HepG2 (cell line): ENCODE measurements at regions not wholly inside any gene's neighbourhood (a gene's known extent, or its start where the extent isn't known, plus 50 kb on each side); places are given as distances from the start of the nearest gene placed in this dataset.

Source experiments
- ATF7 ChIP-seq, 2 experiments: fragments of 450-650 bp in 1 of 2; sonication (generic) in 1 of 2; formaldehyde crosslinking in 1 of 2; IDR thresholded peaks; 2 replicates each; pipeline versions ENCODE4 v1.4.0 to v1.6.1; 2016 to 2020; ENCODE audit warnings: antibody characterized with exemption in 1 of 2, mild to moderate bottlenecking in 1 of 2, missing genetic modification reagents in 1 of 2
- CEBPG ChIP-seq: IDR thresholded peaks from 2 replicates; pipeline ENCODE4 v1.6.1; 2016
- ETV5 ChIP-seq: IDR thresholded peaks from 2 replicates; pipeline ENCODE4 v1.6.1; 2018; ENCODE audit warnings: missing biosample characterization, missing genetic modification reagents, inconsistent platforms, borderline replicate concordance
- HMG20A ChIP-seq: IDR thresholded peaks from 2 replicates; pipeline ENCODE4 v1.6.1; 2016; ENCODE audit warnings: borderline replicate concordance
- HNRNPL ChIP-seq: fragments of 200-400 bp; formaldehyde crosslinking; IDR thresholded peaks from 2 replicates; pipeline ENCODE4 v1.6.1; 2017; ENCODE audit warnings: mild to moderate bottlenecking, low read depth, low read length
- IKZF1 ChIP-seq: fragments of 450-650 bp; IDR thresholded peaks from 2 replicates; pipeline ENCODE4 v1.7.1; 2016
- KAT8 ChIP-seq: IDR thresholded peaks from 2 replicates; pipeline ENCODE4 v1.6.1; 2016; ENCODE audit warnings: missing genetic modification reagents, missing compliant biosample characterization
- KDM3A ChIP-seq: IDR thresholded peaks from 2 replicates; pipeline ENCODE4 v1.6.1; 2018; ENCODE audit warnings: low read depth, missing compliant biosample characterization
- KLF16 ChIP-seq, 2 experiments: sonication (generic) in 1 of 2; formaldehyde crosslinking in 1 of 2; IDR thresholded peaks; 2 replicates each; pipeline versions ENCODE4 v1.6.1 to v1.8.0; 2016 to 2023; ENCODE audit warnings: missing genetic modification reagents in 2 of 2, missing compliant biosample characterization in 1 of 2
- NR3C1 ChIP-seq: sonication (generic); formaldehyde crosslinking; IDR thresholded peaks from 2 replicates; pipeline ENCODE4 v1.4.0; 2020; ENCODE audit warnings: missing genetic modification reagents
- PHF21A ChIP-seq: sonication (generic); formaldehyde crosslinking; IDR thresholded peaks from 2 replicates; pipeline ENCODE4 v1.5.0; 2020; ENCODE audit warnings: mild to moderate bottlenecking, missing genetic modification reagents
- PITX1 ChIP-seq: sonication (generic); formaldehyde crosslinking; IDR thresholded peaks from 2 replicates; pipeline ENCODE4 v1.5.1; 2020; ENCODE audit warnings: mild to moderate bottlenecking, missing genetic modification reagents
- SOX6 ChIP-seq, 2 experiments: fragments of 450-650 bp in 1 of 2; sonication (generic) in 1 of 2; formaldehyde crosslinking in 1 of 2; IDR thresholded peaks; 2 replicates each; pipeline versions ENCODE4 v1.4.0 to v1.6.1; 2017 to 2020; ENCODE audit warnings: antibody characterized with exemption in 1 of 2, mild to moderate bottlenecking in 1 of 2, missing genetic modification reagents in 1 of 2
- SP5 ChIP-seq: IDR thresholded peaks from 2 replicates; pipeline ENCODE4 v1.6.1; 2016; ENCODE audit warnings: low read depth, borderline replicate concordance
- TCF7 ChIP-seq: sonication (generic); IDR thresholded peaks from 2 replicates; pipeline ENCODE4 v1.6.1; 2016; ENCODE audit warnings: antibody characterized with exemption, low read depth
- TP53 ChIP-seq: sonication (generic); formaldehyde crosslinking; conservative IDR thresholded peaks from 2 replicates; pipeline ENCODE4 v1.4.0; 2020; ENCODE audit warnings: missing genetic modification reagents
- U2AF1 ChIP-seq: fragments of 200-400 bp; formaldehyde crosslinking; optimal IDR thresholded peaks from 2 replicates; pipeline ENCODE3; 2017; ENCODE audit warnings: mild to moderate bottlenecking, low read depth, low read length
- ZNF292 ChIP-seq: sonication (generic); formaldehyde crosslinking; IDR thresholded peaks from 2 replicates; pipeline ENCODE4 v1.8.1; 2022; ENCODE audit warnings: mild to moderate bottlenecking, low read depth, missing genetic modification reagents, borderline replicate concordance
- ZNF451 ChIP-seq: sonication (generic); formaldehyde crosslinking; IDR thresholded peaks from 2 replicates; pipeline ENCODE4 v1.5.0; 2020; ENCODE audit warnings: mild to moderate bottlenecking, missing genetic modification reagents
- ZNF589 ChIP-seq: sonication (generic); formaldehyde crosslinking; conservative IDR thresholded peaks from 2 replicates; pipeline ENCODE4 v1.8.0; 2022; ENCODE audit warnings: mild to moderate bottlenecking, moderate library complexity, missing genetic modification reagents
- ZNF616 ChIP-seq: sonication (generic); formaldehyde crosslinking; IDR thresholded peaks from 2 replicates; pipeline ENCODE4 v1.5.0; 2020; ENCODE audit warnings: low read depth, mild to moderate bottlenecking, missing genetic modification reagents
- ZNF678 ChIP-seq: sonication (generic); formaldehyde crosslinking; IDR thresholded peaks from 2 replicates; pipeline ENCODE4 v1.4.0; 2020; ENCODE audit warnings: mild to moderate bottlenecking, missing genetic modification reagents
- ZNF792 ChIP-seq: IDR thresholded peaks from 2 replicates; pipeline ENCODE4 v1.6.1; 2016
- ZSCAN31 ChIP-seq: sonication (generic); formaldehyde crosslinking; IDR thresholded peaks from 2 replicates; pipeline ENCODE4 v1.5.0; 2020; ENCODE audit warnings: low read depth, mild to moderate bottlenecking, missing genetic modification reagents
- TF ChIP-seq, protein P1 (sequence below): sonication (generic); formaldehyde crosslinking; IDR thresholded peaks from 2 replicates; pipeline ENCODE4 v1.5.0; 2020; ENCODE audit warnings: mild to moderate bottlenecking, missing genetic modification reagents, borderline replicate concordance
- TF ChIP-seq, protein P2 (sequence below): sonication (generic); formaldehyde crosslinking; IDR thresholded peaks from 2 replicates; pipeline ENCODE4 v1.5.0; 2020; ENCODE audit warnings: mild to moderate bottlenecking, low read depth, missing genetic modification reagents, borderline replicate concordance
- TF ChIP-seq, protein P3 (sequence below): sonication (generic); formaldehyde crosslinking; conservative IDR thresholded peaks from 2 replicates; pipeline ENCODE4 v1.8.0; 2022; ENCODE audit warnings: missing genetic modification reagents

DNA sequence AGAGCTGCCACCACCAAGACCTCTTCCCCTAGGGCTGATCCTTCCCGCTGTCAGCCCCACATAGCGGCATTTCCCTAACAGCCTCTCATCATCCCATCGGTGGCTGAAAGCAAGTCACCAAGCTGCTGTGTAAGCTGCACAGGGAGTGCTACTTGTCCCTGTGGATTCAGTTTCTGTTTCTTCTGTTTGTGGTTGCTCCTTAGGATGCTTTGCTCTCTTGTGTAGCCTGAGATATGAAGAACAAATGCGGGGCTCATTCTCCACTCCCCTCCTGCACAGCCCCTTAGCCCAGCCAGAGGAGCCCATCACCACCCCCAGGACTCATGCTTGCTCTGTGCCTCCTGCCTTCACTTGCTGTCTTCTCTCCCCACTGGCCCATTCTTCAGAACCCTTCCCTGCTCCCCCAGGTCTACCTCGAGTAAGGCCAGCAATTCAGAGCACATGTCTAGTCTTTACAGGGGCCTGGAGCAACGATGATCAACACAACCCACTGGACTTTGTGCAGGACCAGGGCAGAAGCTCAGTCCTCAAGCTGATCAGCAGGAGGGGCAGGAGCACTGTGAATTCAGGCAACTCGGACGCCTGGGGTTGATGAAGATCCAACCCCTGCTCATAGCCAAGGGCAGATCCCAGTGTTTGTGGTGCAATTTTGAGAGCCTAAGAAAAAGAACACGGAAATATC lies 82.6 kb upstream of the GALNT2 start (continued):
- TF ChIP-seq KAT8 (CRISPR knock-in tag) (no peak), ATF7 (IDR thresholded peaks at IDR 0.05) (no peak), ATF7 (CRISPR knock-in tag; IDR thresholded peaks at IDR 0.05) (no peak), ZNF451 (CRISPR knock-in tag) (no peak), PITX1 (CRISPR knock-in tag) (peak; percentile 33; the same call in 1 of the 2 replicates), U2AF1 (no peak), ZNF616 (CRISPR knock-in tag) (no peak), ZNF589 (no peak), SP5 (CRISPR knock-in tag) (no peak), ZSCAN31 (CRISPR knock-in tag) (no peak), SOX6 (IDR thresholded peaks at IDR 0.05) (no peak), SOX6 (CRISPR knock-in tag; IDR thresholded peaks at IDR 0.05) (no peak), NR3C1 (CRISPR knock-in tag) (no peak), ZNF792 (CRISPR knock-in tag) (no peak), KLF16 (CRISPR knock-in tag; IDR thresholded peaks at IDR 0.05) (no peak), HNRNPL (no peak), TCF7 (no peak), PHF21A (CRISPR knock-in tag) (no peak), ZNF678 (no peak), ETV5 (CRISPR knock-in tag) (no peak), ZNF292 (0 out of 2 replicates have a peak, but pooled peaks have one; percentile 30), TP53 (no peak), KDM3A (no peak), IKZF1 (no peak), HMG20A (CRISPR knock-in tag) (no peak), CEBPG (CRISPR knock-in tag) (no peak)
- TF ChIP-seq, protein P1, sequence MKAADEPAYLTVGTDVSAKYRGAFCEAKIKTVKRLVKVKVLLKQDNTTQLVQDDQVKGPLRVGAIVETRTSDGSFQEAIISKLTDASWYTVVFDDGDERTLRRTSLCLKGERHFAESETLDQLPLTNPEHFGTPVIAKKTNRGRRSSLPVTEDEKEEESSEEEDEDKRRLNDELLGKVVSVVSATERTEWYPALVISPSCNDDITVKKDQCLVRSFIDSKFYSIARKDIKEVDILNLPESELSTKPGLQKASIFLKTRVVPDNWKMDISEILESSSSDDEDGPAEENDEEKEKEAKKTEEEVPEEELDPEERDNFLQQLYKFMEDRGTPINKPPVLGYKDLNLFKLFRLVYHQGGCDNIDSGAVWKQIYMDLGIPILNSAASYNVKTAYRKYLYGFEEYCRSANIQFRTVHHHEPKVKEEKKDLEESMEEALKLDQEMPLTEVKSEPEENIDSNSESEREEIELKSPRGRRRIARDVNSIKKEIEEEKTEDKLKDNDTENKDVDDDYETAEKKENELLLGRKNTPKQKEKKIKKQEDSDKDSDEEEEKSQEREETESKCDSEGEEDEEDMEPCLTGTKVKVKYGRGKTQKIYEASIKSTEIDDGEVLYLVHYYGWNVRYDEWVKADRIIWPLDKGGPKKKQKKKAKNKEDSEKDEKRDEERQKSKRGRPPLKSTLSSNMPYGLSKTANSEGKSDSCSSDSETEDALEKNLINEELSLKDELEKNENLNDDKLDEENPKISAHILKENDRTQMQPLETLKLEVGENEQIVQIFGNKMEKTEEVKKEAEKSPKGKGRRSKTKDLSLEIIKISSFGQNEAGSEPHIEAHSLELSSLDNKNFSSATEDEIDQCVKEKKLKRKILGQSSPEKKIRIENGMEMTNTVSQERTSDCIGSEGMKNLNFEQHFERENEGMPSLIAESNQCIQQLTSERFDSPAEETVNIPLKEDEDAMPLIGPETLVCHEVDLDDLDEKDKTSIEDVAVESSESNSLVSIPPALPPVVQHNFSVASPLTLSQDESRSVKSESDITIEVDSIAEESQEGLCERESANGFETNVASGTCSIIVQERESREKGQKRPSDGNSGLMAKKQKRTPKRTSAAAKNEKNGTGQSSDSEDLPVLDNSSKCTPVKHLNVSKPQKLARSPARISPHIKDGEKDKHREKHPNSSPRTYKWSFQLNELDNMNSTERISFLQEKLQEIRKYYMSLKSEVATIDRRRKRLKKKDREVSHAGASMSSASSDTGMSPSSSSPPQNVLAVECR (CRISPR knock-in tag): 0 out of 2 replicates have a peak, but pooled peaks have one; percentile 19
- TF ChIP-seq, protein P2, sequence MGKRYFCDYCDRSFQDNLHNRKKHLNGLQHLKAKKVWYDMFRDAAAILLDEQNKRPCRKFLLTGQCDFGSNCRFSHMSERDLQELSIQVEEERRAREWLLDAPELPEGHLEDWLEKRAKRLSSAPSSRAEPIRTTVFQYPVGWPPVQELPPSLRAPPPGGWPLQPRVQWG (CRISPR knock-in tag): no peak
- TF ChIP-seq, protein P3, sequence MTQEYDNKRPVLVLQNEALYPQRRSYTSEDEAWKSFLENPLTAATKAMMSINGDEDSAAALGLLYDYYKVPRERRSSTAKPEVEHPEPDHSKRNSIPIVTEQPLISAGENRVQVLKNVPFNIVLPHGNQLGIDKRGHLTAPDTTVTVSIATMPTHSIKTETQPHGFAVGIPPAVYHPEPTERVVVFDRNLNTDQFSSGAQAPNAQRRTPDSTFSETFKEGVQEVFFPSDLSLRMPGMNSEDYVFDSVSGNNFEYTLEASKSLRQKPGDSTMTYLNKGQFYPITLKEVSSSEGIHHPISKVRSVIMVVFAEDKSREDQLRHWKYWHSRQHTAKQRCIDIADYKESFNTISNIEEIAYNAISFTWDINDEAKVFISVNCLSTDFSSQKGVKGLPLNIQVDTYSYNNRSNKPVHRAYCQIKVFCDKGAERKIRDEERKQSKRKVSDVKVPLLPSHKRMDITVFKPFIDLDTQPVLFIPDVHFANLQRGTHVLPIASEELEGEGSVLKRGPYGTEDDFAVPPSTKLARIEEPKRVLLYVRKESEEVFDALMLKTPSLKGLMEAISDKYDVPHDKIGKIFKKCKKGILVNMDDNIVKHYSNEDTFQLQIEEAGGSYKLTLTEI (CRISPR knock-in tag): no peak
